Loucy (cell line): ENCODE measurements at regions not wholly inside any gene's neighbourhood (a gene's known extent, or its start where the extent isn't known, plus 50 kb on each side); places are given as distances from the start of the nearest gene placed in this dataset.

Experiments used
- EZH2phosphoT487 ChIP-seq: fragments of 200-600 bp; IDR thresholded peaks from 2 replicates; pipeline ENCODE4 v1.6.1; 2018; ENCODE audit warnings: antibody characterized with exemption, mild to moderate bottlenecking, moderate library complexity, borderline replicate concordance
- TF ChIP-seq, protein P1 (sequence below): fragments of 200-600 bp; sonication (generic); conservative IDR thresholded peaks from 2 replicates; pipeline ENCODE4 v1.5.1; 2014; ENCODE audit warnings: mild to moderate bottlenecking, antibody characterized with exemption, low read length

- TF ChIP-seq, protein P1, sequence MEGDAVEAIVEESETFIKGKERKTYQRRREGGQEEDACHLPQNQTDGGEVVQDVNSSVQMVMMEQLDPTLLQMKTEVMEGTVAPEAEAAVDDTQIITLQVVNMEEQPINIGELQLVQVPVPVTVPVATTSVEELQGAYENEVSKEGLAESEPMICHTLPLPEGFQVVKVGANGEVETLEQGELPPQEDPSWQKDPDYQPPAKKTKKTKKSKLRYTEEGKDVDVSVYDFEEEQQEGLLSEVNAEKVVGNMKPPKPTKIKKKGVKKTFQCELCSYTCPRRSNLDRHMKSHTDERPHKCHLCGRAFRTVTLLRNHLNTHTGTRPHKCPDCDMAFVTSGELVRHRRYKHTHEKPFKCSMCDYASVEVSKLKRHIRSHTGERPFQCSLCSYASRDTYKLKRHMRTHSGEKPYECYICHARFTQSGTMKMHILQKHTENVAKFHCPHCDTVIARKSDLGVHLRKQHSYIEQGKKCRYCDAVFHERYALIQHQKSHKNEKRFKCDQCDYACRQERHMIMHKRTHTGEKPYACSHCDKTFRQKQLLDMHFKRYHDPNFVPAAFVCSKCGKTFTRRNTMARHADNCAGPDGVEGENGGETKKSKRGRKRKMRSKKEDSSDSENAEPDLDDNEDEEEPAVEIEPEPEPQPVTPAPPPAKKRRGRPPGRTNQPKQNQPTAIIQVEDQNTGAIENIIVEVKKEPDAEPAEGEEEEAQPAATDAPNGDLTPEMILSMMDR: no peak
- TF ChIP-seq EZH2phosphoT487: no peak
Observed at GRCh38 chr13:83215627-83216026, 666.6 kb downstream of the SLITRK1 start.
